ENCODE measurements at regions not wholly inside any gene's neighbourhood (a gene's known extent, or its start where the extent isn't known, plus 50 kb on each side); places are given as distances from the start of the nearest gene placed in this dataset.

DNA sequence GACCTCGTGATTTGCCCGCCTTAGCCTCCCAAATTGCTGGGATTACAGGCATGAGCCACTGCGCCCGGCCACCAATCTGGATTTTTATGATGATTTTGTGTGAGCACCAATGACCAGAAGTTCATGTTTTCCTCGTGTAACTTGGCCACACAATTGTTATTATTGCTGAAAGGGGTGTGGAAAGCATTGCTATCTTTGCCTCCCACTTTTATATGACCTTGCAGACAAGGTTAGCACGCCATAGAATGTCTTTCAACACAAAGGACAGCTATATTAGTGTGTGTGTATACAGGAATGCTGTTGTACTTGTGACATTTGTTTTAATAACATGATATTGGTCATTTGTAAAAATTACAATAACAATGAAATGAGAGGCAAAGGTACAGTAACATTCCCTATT lies 155.0 kb upstream of the ERCC6L2 start:
- TF ChIP-seq RFX5 (IDR thresholded peaks at IDR 0.05; ENCODE audit: low read depth, low read length): no peak
- no peak for TF ChIP-seq POLR2A (IDR thresholded peaks at IDR 0.05; ENCODE audit: low read depth, low read length)
- TF ChIP-seq, protein P1, sequence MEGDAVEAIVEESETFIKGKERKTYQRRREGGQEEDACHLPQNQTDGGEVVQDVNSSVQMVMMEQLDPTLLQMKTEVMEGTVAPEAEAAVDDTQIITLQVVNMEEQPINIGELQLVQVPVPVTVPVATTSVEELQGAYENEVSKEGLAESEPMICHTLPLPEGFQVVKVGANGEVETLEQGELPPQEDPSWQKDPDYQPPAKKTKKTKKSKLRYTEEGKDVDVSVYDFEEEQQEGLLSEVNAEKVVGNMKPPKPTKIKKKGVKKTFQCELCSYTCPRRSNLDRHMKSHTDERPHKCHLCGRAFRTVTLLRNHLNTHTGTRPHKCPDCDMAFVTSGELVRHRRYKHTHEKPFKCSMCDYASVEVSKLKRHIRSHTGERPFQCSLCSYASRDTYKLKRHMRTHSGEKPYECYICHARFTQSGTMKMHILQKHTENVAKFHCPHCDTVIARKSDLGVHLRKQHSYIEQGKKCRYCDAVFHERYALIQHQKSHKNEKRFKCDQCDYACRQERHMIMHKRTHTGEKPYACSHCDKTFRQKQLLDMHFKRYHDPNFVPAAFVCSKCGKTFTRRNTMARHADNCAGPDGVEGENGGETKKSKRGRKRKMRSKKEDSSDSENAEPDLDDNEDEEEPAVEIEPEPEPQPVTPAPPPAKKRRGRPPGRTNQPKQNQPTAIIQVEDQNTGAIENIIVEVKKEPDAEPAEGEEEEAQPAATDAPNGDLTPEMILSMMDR (conservative IDR thresholded peaks at IDR 0.05; ENCODE audit: low read depth, low read length): no peak
- no peak for TF ChIP-seq CEBPB (IDR thresholded peaks at IDR 0.05; ENCODE audit: low read depth, low read length)
- no peak for TF ChIP-seq RAD21 (IDR thresholded peaks at IDR 0.05; ENCODE audit: low read length)
- no peak for TF ChIP-seq CHD1 (IDR thresholded peaks at IDR 0.05; ENCODE audit: low read depth, low read length)
- no peak for TF ChIP-seq BHLHE40 (IDR thresholded peaks at IDR 0.05; ENCODE audit: low read depth, low read length)
